K562 (cell line): ENCODE measurements at regions not wholly inside any gene's neighbourhood (a gene's known extent, or its start where the extent isn't known, plus 50 kb on each side); places are given as distances from the start of the nearest gene placed in this dataset.

Experiments
- ATAC-seq: fragments of 200-7000 bp; cut with Tn5 transposase; 3 replicates; pipeline ENCODE4 v1.9.1; 2020; ENCODE audit warnings: moderate library complexity
- BruUV-seq: library from RNA; stranded (reverse); fragments of 400-500 nt; replicated peaks from 2 replicates; lab custom pipeline; 2021; lab: Mats Ljungman, UMichigan
- CTCF ChIA-PET: fragments of 300-600 bp; formaldehyde crosslinking; extraction: SDS; loops from one replicate; lab custom pipeline; 2021; ENCODE audit warnings: low intra/inter-chr PET ratio; lab: Yijun Ruan, JAX
- POLR2A ChIA-PET: fragments of 300-600, 350-650 bp; sonication (Branson Sonifier 250); formaldehyde crosslinking; extraction: SDS; loops from one replicate; lab custom pipeline; 2021; ENCODE audit warnings: antibody characterized with exemption, inconsistent platforms; lab: Yijun Ruan, JAX
- DNase-seq, 4 experiments: peaks; one replicate each; pipeline versions ENCODE4 v3.0.0 to v3.0.0-alpha.2; 2011 to 2018; ENCODE audit warnings: low spot score in 3 of 4, mixed read lengths in 3 of 4; ENCODE audit errors: extremely low read depth in 1 of 4
- FAIRE-seq: peaks from 2 replicates; lab custom pipeline; 2011; peaks lifted over from hg19 to GRCh38; lab: Jason Lieb, UNC
- H2AFZ ChIP-seq: 2 replicates; pipeline ENCODE4 v1.6.0; 2011; ENCODE audit warnings: low read depth, low read length, control low read depth, inconsistent platforms
- H3K27ac ChIP-seq: fragments of 200-600 bp; 3 replicates; pipeline ENCODE4 v1.8.0; 2011; ENCODE audit warnings: low read depth, mild to moderate bottlenecking, control low read depth, inconsistent platforms, low read length, moderate library complexity, mixed read lengths; ENCODE audit errors: extremely low read depth
- H3K27me3 ChIP-seq, 2 experiments: fragments of 300-600 bp in 1 of 2; 2 replicates in 1 of 2; 3 replicates in 1 of 2; pipeline versions ENCODE4 v1.6.0 to v1.8.0; 2011; ENCODE audit warnings: inconsistent platforms in 2 of 2, low read length in 2 of 2, mild to moderate bottlenecking in 1 of 2, mixed read lengths in 1 of 2, moderate library complexity in 1 of 2; ENCODE audit not compliant: control insufficient read depth in 2 of 2, insufficient read depth in 2 of 2
- H3K36me3 ChIP-seq: fragments of 300-600 bp; 3 replicates; pipeline ENCODE4 v1.8.0; 2011; ENCODE audit warnings: mild to moderate bottlenecking, low read length, inconsistent platforms; ENCODE audit not compliant: control insufficient read depth, insufficient read depth
- H3K4me1 ChIP-seq, 2 experiments: fragments of 200-600 bp in 1 of 2; replicated peaks in 1 of 2; 2 replicates in 1 of 2; 3 replicates in 1 of 2; pipeline versions ENCODE4 v1.5.1 to v1.8.0; 2011; ENCODE audit warnings: inconsistent platforms in 2 of 2, low read length in 2 of 2, mild to moderate bottlenecking in 1 of 2, mixed read lengths in 1 of 2, moderate library complexity in 1 of 2; ENCODE audit not compliant: control insufficient read depth in 2 of 2, insufficient read depth in 2 of 2
- H3K4me2 ChIP-seq: 2 replicates; pipeline ENCODE4 v1.6.1; 2011; ENCODE audit warnings: low read length, control low read depth, inconsistent platforms, mixed read lengths; ENCODE audit not compliant: insufficient read depth
- H3K4me3 ChIP-seq: fragments of 200-600 bp; sonication (generic), shearing (Covaris generic); 2 replicates; pipeline ENCODE4 v1.5.1; 2016; ENCODE audit warnings: control low read depth, inconsistent platforms
- H3K79me2 ChIP-seq: fragments of 200-600 bp; 3 replicates; pipeline ENCODE4 v1.8.0; 2011; ENCODE audit warnings: low read length, inconsistent platforms; ENCODE audit not compliant: control insufficient read depth, insufficient read depth
- H3K9ac ChIP-seq, 2 experiments: 2 replicates each; pipeline versions ENCODE4 v1.6.0 to v1.6.1; 2011; ENCODE audit warnings: low read depth in 2 of 2, low read length in 2 of 2, control low read depth in 1 of 2, inconsistent platforms in 1 of 2, mild to moderate bottlenecking in 1 of 2, mixed read lengths in 1 of 2; ENCODE audit not compliant: insufficient read depth in 1 of 2
- H3K9me1 ChIP-seq: one replicate; pipeline ENCODE4 v1.6.0; 2011; ENCODE audit warnings: inconsistent platforms, mild to moderate bottlenecking, low read length, moderate library complexity; ENCODE audit not compliant: control insufficient read depth, insufficient read depth
- H3K9me3 ChIP-seq: replicated peaks from 2 replicates; pipeline ENCODE4 v1.5.1; 2011; ENCODE audit warnings: low read depth, low read length, inconsistent platforms; ENCODE audit not compliant: control insufficient read depth, insufficient read depth
- H4K20me1 ChIP-seq: replicated peaks from 2 replicates; pipeline ENCODE4 v1.6.1; 2011; ENCODE audit warnings: low read length, inconsistent platforms, mixed read lengths; ENCODE audit not compliant: control insufficient read depth, insufficient read depth
- ARID3A ChIP-seq: IDR thresholded peaks from 2 replicates; pipeline ENCODE4 v1.6.1; 2012; ENCODE audit warnings: low read depth, low read length, improper control_type of control experiment, borderline replicate concordance
- DNMT1 ChIP-seq: fragments of 450-650 bp; IDR thresholded peaks from 2 replicates; pipeline ENCODE4 v1.6.1; 2016; ENCODE audit warnings: antibody characterized with exemption, mild to moderate bottlenecking
- PRMT5 ChIP-seq: sonication (generic); formaldehyde crosslinking; IDR thresholded peaks from 2 replicates; pipeline ENCODE4 v1.5.0; 2020; ENCODE audit warnings: missing genetic modification reagents
- SNAPC5 ChIP-seq: fragments of 250-450 bp; sonication (Bioruptor Pico); IDR thresholded peaks from 2 replicates; pipeline ENCODE4 v1.8.0; 2021; ENCODE audit warnings: moderate library complexity, mild to moderate bottlenecking, inconsistent platforms
- WGBS: fragments of 100-300 bp; shearing (Covaris generic); methylation state at CpG from one replicate; pipeline ENCODE4 v1.1.6; 2016; ENCODE audit warnings: low coverage, mixed read lengths; ENCODE audit not compliant: insufficient coverage; ENCODE audit errors: missing lambda C conversion rate; 5-methylcytosine and 5-hydroxymethylcytosine counted together
- in situ Hi-C: fragments of 300-500 bp; cut with MboI; formaldehyde crosslinking; loops from 4 replicates; pipeline ENCODE4 v1.15.0; 2018; ENCODE audit warnings: inconsistent platforms, mixed read lengths
- intact Hi-C: fragments of 100-400 bp; cut with micrococcal nuclease; formaldehyde crosslinking; loops from 2 replicates; pipeline ENCODE4 v1.14.2; 2022
- TF ChIP-seq, protein P1 (sequence below): conservative IDR thresholded peaks from 2 replicates; pipeline ENCODE4 v1.6.1; 2011; ENCODE audit warnings: low read depth, mild to moderate bottlenecking, low read length; ENCODE audit not compliant: control insufficient read depth
- TF ChIP-seq, protein P2 (sequence below): IDR thresholded peaks from 3 replicates; pipeline ENCODE4 v1.6.1; 2011; ENCODE audit warnings: borderline replicate concordance, mild to moderate bottlenecking, moderate library complexity; ENCODE audit not compliant: insufficient read length; ENCODE audit errors: extremely low read depth
- TF ChIP-seq, protein P3 (sequence below): IDR thresholded peaks from 2 replicates; pipeline ENCODE4 v1.6.1; 2014; ENCODE audit warnings: antibody characterized with exemption

DNA sequence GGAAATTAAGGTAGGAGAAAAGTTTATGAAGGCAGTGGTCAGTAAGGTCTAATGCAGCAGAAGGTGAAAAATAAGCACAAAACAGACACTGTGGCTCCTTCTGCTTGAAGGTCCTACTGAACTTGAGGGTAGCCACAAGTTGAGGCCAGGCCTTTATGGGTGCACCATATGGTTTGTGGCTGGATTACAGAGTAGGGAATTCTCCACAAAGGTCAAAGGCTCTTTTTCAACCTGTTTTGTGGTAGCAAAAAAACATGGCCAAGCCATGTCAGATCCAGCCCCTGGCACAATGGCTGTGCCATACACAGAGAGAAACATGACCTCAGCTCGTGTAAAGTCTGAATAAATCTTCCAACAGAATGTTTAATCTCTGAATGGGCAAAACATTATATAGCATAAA, 214.0 kb downstream of the SATB1 start:
- intact Hi-C loops (no loop called here), in situ Hi-C loops (no loop called here)
- FAIRE-seq: no peak
- H4K20me1 ChIP-seq: no peaks in the 10 kb centered on the region
- H3K36me3 ChIP-seq: no peaks in the 10 kb centered on the region
- H3K27me3 ChIP-seq: no peaks in the 10 kb centered on the region
- no peak overlapping the region for H2AFZ ChIP-seq
- no peak overlapping the region for H3K4me2 ChIP-seq
- H3K9ac ChIP-seq: no peak overlapping the region
- no peaks in the 10 kb centered on the region for H3K79me2 ChIP-seq
- WGBS: 0% methylated on average over 1 of the region's 1 CpG
- H3K9me3 ChIP-seq: no peaks in the 10 kb centered on the region
- no peak for DNase-seq
- no peak for ATAC-seq
- H3K4me3 ChIP-seq: no peak overlapping the region
- H3K4me1 ChIP-seq: no peaks in the 10 kb centered on the region; a peak in 1 of 5 replicates
- no peaks in the 10 kb centered on the region for H3K9me1 ChIP-seq
- ChIA-PET CTCF (no interaction called here), POLR2A (no interaction called here)
- BruUV-seq: no TSS peak
- TF ChIP-seq, protein P1, sequence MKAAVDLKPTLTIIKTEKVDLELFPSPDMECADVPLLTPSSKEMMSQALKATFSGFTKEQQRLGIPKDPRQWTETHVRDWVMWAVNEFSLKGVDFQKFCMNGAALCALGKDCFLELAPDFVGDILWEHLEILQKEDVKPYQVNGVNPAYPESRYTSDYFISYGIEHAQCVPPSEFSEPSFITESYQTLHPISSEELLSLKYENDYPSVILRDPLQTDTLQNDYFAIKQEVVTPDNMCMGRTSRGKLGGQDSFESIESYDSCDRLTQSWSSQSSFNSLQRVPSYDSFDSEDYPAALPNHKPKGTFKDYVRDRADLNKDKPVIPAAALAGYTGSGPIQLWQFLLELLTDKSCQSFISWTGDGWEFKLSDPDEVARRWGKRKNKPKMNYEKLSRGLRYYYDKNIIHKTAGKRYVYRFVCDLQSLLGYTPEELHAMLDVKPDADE: no peak
- TF ChIP-seq, protein P2, sequence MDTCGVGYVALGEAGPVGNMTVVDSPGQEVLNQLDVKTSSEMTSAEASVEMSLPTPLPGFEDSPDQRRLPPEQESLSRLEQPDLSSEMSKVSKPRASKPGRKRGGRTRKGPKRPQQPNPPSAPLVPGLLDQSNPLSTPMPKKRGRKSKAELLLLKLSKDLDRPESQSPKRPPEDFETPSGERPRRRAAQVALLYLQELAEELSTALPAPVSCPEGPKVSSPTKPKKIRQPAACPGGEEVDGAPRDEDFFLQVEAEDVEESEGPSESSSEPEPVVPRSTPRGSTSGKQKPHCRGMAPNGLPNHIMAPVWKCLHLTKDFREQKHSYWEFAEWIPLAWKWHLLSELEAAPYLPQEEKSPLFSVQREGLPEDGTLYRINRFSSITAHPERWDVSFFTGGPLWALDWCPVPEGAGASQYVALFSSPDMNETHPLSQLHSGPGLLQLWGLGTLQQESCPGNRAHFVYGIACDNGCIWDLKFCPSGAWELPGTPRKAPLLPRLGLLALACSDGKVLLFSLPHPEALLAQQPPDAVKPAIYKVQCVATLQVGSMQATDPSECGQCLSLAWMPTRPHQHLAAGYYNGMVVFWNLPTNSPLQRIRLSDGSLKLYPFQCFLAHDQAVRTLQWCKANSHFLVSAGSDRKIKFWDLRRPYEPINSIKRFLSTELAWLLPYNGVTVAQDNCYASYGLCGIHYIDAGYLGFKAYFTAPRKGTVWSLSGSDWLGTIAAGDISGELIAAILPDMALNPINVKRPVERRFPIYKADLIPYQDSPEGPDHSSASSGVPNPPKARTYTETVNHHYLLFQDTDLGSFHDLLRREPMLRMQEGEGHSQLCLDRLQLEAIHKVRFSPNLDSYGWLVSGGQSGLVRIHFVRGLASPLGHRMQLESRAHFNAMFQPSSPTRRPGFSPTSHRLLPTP: no peak
- TF ChIP-seq PRMT5 (CRISPR knock-in tag): no peak
- no peak for TF ChIP-seq SNAPC5 (CRISPR knock-in tag)
- TF ChIP-seq DNMT1: no peak
- no peak for TF ChIP-seq ARID3A
- TF ChIP-seq, protein P3, sequence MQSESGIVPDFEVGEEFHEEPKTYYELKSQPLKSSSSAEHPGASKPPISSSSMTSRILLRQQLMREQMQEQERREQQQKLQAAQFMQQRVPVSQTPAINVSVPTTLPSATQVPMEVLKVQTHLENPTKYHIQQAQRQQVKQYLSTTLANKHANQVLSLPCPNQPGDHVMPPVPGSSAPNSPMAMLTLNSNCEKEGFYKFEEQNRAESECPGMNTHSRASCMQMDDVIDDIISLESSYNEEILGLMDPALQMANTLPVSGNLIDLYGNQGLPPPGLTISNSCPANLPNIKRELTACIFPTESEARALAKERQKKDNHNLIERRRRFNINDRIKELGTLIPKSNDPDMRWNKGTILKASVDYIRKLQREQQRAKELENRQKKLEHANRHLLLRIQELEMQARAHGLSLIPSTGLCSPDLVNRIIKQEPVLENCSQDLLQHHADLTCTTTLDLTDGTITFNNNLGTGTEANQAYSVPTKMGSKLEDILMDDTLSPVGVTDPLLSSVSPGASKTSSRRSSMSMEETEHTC: no peak
- H3K27ac ChIP-seq: no peak overlapping the region
